Lung (tissue), 11 donors: ENCODE measurements at regions not wholly inside any gene's neighbourhood (a gene's known extent, or its start where the extent isn't known, plus 50 kb on each side); places are given as distances from the start of the nearest gene placed in this dataset.

Experiments used
- ATAC-seq: fragments of 200-7000 bp; cut with Tn5 transposase; one replicate; pipeline ENCODE4 v1.9.1; 2020; ENCODE audit warnings: moderate number of reproducible peaks; ENCODE audit not compliant: insufficient read depth, low FRiP score
- DNase-seq, 3 donors: peaks; one replicate each; pipeline ENCODE4 v3.0.0-alpha.2; 2013 to 2017
- H3K27ac ChIP-seq, 2 donors: one replicate each; pipeline ENCODE4 v1.5.1; 2013; ENCODE audit warnings: mild to moderate bottlenecking in 2 of 2, moderate library complexity in 2 of 2, control low read depth in 1 of 2, inconsistent platforms in 1 of 2, low read depth in 1 of 2, low read length in 1 of 2
- H3K27me3 ChIP-seq, 3 donors: one replicate each; pipeline ENCODE4 v1.5.1; 2013; ENCODE audit warnings: low read length in 2 of 3; ENCODE audit not compliant: control insufficient read depth in 3 of 3, insufficient read depth in 3 of 3
- H3K36me3 ChIP-seq, 4 donors: one replicate each; pipeline ENCODE4 v1.5.1; 2013; ENCODE audit warnings: low read length in 4 of 4, mild to moderate bottlenecking in 1 of 4, moderate library complexity in 1 of 4; ENCODE audit not compliant: control insufficient read depth in 4 of 4, insufficient read depth in 4 of 4
- H3K4me1 ChIP-seq, 5 donors: one replicate each; pipeline ENCODE4 v1.5.1; 2013; ENCODE audit warnings: low read length in 5 of 5, mild to moderate bottlenecking in 2 of 5, moderate library complexity in 1 of 5; ENCODE audit not compliant: control insufficient read depth in 5 of 5, insufficient read depth in 5 of 5
- H3K4me3 ChIP-seq: one replicate; pipeline ENCODE4 v1.5.1; 2013; ENCODE audit warnings: mild to moderate bottlenecking, control low read depth, moderate library complexity
- H3K9ac ChIP-seq, 2 donors: one replicate each; pipeline ENCODE4 v1.5.1; 2013; ENCODE audit warnings: low read length in 2 of 2, control low read depth in 1 of 2; ENCODE audit not compliant: insufficient read depth in 1 of 2
- H3K9me3 ChIP-seq, 4 donors: one replicate each; pipeline ENCODE4 v1.5.1; 2013; ENCODE audit warnings: low read length in 3 of 4, mild to moderate bottlenecking in 1 of 4, moderate library complexity in 1 of 4; ENCODE audit not compliant: control insufficient read depth in 4 of 4, insufficient read depth in 3 of 4
- WGBS, 2 donors: extraction: QIAGEN DNeasy Blood & Tissue Kit; methylation state at CpG; one replicate each; pipeline ENCODE4 v1.1.7; 2013; 5-methylcytosine and 5-hydroxymethylcytosine counted together
- TF ChIP-seq, protein P1 (sequence below): IDR thresholded peaks from 2 replicates; pipeline ENCODE4 v1.5.1; 2012; ENCODE audit warnings: mild to moderate bottlenecking; ENCODE audit errors: control extremely low read depth, extremely low read depth
- donor health status: control.
- donor health status: control.
- donor health status: Bipolar disorder and iron deficiency.
- donor health status: healthy.
- donor health status: DM: yes; HTN: yes; CAD: no.

DNA sequence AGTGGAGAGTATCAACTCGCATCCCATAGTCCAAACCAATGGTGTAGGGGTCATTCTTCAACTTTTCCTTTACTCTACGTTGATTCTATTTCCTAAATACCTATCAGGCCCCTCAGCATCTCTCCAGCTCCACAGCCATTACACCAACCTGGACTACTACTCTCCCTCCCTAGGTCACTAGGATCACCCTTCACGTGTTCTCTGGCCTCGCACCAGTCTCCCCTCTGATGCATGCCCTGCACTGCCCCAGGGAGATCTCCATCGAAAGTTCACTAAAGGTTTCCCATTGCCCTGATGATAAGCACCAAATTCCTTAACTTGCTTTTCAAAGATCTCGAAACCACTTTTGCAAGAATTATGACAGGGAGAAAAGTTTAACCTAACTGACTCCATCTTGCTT is 421.5 kb downstream of the TSHZ3 start:
- Histone ChIP-seq H3K4me3 (no peak overlapping the region), H3K4me1 (peaks cover 0 to 15% (median 0%) of the 10 kb centered on the region in 5 donors), H3K36me3 (no peaks in the 10 kb centered on the region), H3K9ac (no peak overlapping the region), H3K27me3 (no peaks in the 10 kb centered on the region), H3K9me3 (peaks cover 0 to 7% (median 2%) of the 10 kb centered on the region in 4 donors), H3K27ac (no peak overlapping the region)
- DNase-seq (no peak), ATAC-seq (no peak)
- TF ChIP-seq, protein P1, sequence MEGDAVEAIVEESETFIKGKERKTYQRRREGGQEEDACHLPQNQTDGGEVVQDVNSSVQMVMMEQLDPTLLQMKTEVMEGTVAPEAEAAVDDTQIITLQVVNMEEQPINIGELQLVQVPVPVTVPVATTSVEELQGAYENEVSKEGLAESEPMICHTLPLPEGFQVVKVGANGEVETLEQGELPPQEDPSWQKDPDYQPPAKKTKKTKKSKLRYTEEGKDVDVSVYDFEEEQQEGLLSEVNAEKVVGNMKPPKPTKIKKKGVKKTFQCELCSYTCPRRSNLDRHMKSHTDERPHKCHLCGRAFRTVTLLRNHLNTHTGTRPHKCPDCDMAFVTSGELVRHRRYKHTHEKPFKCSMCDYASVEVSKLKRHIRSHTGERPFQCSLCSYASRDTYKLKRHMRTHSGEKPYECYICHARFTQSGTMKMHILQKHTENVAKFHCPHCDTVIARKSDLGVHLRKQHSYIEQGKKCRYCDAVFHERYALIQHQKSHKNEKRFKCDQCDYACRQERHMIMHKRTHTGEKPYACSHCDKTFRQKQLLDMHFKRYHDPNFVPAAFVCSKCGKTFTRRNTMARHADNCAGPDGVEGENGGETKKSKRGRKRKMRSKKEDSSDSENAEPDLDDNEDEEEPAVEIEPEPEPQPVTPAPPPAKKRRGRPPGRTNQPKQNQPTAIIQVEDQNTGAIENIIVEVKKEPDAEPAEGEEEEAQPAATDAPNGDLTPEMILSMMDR, result no peak
- WGBS, 2 donors, result 83 to 91% methylated on average over 6 of the region's 6 CpGs

DNA sequence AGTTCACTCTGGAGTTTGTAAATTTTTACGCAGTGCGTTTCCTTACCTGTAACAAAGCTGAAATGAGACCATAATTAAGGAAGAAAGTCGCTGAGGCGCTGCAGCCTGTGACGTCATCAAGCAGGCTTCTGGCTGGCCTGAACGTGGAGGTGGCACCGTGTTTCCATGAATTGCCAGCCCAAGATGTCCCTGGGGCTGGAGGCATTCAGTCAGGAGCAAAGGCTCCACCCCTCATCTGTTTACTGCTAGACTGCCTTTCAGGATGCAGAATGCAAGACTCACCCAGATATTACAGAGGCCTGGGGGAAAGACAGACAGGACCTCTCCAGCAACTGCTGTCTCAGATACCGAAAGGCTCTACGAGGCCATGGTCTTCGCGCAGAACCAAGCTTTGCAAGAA is 424.6 kb downstream of the TSHZ3 start:
- H3K4me1 ChIP-seq, result no peaks in the 10 kb centered on the region
- ATAC-seq, result no peak
- WGBS, 2 donors, result 67 to 70% methylated on average over 11 of the region's 11 CpGs
- no peaks in the 10 kb centered on the region for H3K36me3 ChIP-seq
- DNase-seq, result no peak
- peaks cover 0 to 7% (median 2%) of the 10 kb centered on the region in 4 donors for H3K9me3 ChIP-seq
- H3K27me3 ChIP-seq, result peaks cover 0 to under 1% (median 0%) of the 10 kb centered on the region in 3 donors
- TF ChIP-seq, protein P1, result no peak
- no peak overlapping the region for H3K27ac ChIP-seq
- no peak overlapping the region for H3K4me3 ChIP-seq
- H3K9ac ChIP-seq, result no peak overlapping the region

DNA sequence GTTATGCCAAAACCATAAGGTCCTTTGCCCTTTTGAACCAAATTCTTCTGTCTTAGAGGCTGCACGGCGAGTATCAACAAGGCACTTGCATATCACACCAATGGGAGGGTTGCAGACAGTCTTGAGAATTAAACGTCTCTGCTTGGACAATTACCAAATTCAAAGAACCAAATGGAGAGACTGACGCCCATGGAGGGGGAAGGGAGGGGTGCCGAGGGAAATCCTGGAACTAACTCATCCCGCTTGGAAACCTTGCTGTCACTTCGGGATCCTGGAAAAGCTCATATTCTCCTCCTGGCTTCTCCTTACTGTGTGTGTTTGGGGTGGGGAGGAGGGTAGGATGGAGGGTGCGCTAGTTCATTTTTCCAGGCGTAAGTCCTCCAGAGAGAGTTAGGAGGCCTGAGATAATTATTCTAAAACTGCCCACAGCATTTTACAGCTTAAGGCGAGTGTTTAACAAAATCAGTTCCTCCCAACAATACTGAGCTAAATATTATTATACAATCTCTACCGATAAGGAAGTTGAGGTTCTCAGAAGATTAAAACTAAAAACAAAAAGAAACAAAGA is 425.1 kb downstream of the TSHZ3 start:
- Histone ChIP-seq H3K9ac (no peak overlapping the region), H3K4me3 (no peak overlapping the region), H3K4me1 (no peaks in the 10 kb centered on the region), H3K27me3 (peaks cover 0 to 2% (median 0%) of the 10 kb centered on the region in 3 donors), H3K36me3 (no peaks in the 10 kb centered on the region), H3K9me3 (peaks cover 0 to 7% (median 2%) of the 10 kb centered on the region in 4 donors), H3K27ac (no peak overlapping the region)
- WGBS, 2 donors, result 61 to 62% methylated on average over 11 of the region's 11 CpGs
- no peak for ATAC-seq
- DNase-seq, result no peak
- TF ChIP-seq, protein P1, result no peak

DNA sequence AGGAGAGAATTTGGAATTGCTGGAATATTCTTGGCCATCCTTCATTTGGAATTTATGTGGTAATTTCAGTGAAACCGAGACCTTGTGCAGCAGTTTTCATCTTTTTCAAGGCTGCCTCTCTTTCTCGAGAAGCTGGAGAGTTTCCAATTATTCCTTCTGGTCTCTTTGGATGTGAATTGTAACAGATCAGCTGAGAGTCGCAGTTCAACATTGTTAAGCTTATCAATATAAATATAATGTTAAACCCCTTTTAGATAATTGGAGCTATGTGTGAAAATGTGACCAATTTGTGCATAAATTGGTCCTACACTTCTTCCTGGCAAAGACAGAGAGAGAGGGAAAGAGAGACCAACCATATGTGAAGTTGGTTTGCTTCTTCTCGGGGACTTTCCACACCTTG is 425.6 kb downstream of the TSHZ3 start:
- whole genome bisulfite sequencing, 2 donors, result 65 to 72% methylated on average over 4 of the region's 4 CpGs

More for the DNA sequence above, 425.6 kb downstream of the TSHZ3 start:
- TF ChIP-seq, protein P1, result no peak
- Histone ChIP-seq H3K4me1 (no peaks in the 10 kb centered on the region), H3K4me3 (no peak overlapping the region), H3K27me3 (peaks cover 0 to 2% (median 0%) of the 10 kb centered on the region in 3 donors), H3K9me3 (peaks cover 0 to 5% (median 1%) of the 10 kb centered on the region in 4 donors), H3K36me3 (no peaks in the 10 kb centered on the region), H3K9ac (no peak overlapping the region), H3K27ac (no peak overlapping the region)
- ATAC-seq (no peak), DNase-seq (no peak)
